ENCODE measurements at regions not wholly inside any gene's neighbourhood (a gene's known extent, or its start where the extent isn't known, plus 50 kb on each side); places are given as distances from the start of the nearest gene placed in this dataset.

DNA sequence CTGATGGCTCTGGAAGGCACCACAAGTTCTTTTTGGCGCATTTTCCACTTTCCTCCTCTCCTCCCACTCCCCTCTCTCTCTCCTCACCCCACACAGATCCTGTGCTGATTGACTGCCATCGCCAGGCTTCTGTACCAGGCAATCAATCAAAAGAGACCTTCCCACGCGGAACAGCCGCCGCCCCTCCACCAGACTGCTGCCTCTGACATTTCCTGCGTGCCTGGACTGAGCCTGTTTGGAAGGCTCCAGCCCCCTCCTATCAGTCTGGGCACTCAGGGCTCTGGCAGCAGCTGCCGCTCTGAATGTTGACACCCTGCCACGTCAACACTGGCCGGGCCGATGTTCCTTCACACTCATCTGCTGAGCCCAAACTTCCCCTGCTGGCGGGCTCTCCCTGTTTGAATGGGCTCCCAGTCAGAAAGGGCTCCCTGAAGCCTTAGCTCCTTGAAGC is 467.7 kb downstream of the EPHA4 start:
- Mint-ChIP-seq H3K9me3 (no peaks in the 10 kb centered on the region), H3K4me1 (ENCODE audit: low read depth) (no peaks in the 10 kb centered on the region), H3K27ac (peak overlapping the region; percentile 46), H3K36me3 (ENCODE audit: low read depth) (no peaks in the 10 kb centered on the region), H3K27me3 (ENCODE audit: low read depth) (peaks cover 20% of the 10 kb centered on the region), H3K4me3 (no peak overlapping the region)
- intact Hi-C loops (cut with micrococcal nuclease) = loop anchor here (10.0 kb wide), 1 partner anchor 470 kb away; the partner anchor contains the start of gene EPHA4
- no peak for DNase-seq
- CTCF ChIA-PET = interaction anchor here (0.6 kb wide), 1 partner anchor 965 kb away, joined by 6 read pairs; no protein-coding TSS in a partner anchor

DNA sequence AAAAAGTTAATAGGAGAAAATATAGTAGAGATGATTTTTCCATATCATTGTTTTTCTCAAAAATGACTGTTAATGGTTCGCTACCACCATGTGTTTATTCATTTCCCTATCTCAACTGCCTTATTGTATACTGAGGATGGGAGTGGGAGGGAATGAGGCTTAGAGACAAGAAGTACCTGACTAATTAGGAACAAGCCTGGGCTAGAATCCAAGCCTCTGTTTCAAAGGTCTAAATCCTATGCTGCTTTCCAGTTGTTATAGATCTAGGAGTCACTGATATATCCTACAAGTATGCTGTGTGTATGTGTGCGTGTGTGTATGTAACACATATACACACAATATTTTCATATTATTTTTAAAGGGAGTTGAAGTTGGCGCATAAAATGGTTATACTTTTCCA is 465.9 kb downstream of the EPHA4 start:
- intact Hi-C loops (cut with micrococcal nuclease) = loop anchor here (10.0 kb wide), 1 partner anchor 469 kb away; the partner anchor contains the start of gene EPHA4
- CTCF ChIA-PET = no interaction called here
- Mint-ChIP-seq H3K4me1 (ENCODE audit: low read depth) (no peaks in the 10 kb centered on the region), H3K4me3 (no peak overlapping the region), H3K27ac (no peak overlapping the region), H3K27me3 (ENCODE audit: low read depth) (peaks cover 20% of the 10 kb centered on the region), H3K9me3 (no peaks in the 10 kb centered on the region), H3K36me3 (ENCODE audit: low read depth) (no peaks in the 10 kb centered on the region)
- no peak for DNase-seq

DNA sequence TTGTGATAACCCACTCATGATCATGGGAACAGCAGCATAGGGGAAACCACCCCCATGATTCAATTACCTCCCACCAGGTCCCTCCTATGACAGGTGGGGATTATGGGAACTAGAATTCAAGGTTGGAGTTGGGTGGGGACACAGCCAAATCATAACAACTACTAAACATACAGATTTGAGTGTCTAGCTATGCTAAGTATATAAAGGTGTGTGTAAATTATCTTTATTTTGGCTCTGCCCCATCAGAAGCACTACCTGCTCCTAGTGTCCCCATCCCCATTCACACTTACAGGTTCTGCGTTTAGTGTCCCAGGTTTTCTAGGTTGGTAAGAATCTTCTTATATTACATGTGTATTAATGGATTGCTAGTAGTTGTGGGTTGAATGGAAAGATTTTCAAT is 464.7 kb downstream of the EPHA4 start:
- Mint-ChIP-seq H3K36me3 (ENCODE audit: low read depth) (no peaks in the 10 kb centered on the region), H3K9me3 (no peaks in the 10 kb centered on the region), H3K27ac (no peak overlapping the region), H3K27me3 (ENCODE audit: low read depth) (peaks cover 15% of the 10 kb centered on the region), H3K4me3 (no peak overlapping the region), H3K4me1 (ENCODE audit: low read depth) (no peaks in the 10 kb centered on the region)
- no peak for DNase-seq
- intact Hi-C loops (cut with micrococcal nuclease) = loop anchor here (10.0 kb wide), 1 partner anchor 467 kb away; the partner anchor contains the start of gene EPHA4
- CTCF ChIA-PET = no interaction called here

DNA sequence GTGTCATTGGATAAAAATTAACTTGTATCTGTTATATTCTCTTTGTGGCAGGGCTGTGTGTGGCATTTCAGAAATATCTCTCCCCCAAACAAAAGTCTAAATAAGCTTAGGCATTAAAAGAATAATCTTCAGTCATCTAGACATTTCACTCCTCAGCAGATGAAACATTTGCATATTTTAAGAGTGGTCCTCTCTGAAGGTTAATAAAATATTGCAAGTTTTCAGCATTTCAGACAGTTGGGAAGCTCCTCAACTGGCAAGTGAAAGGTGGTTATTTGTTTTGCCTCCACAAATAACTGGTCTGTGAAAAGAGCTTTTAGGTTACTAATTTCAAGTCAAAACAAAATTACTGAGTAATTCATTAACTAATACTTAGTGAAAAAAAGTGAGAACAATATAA is 462.6 kb downstream of the EPHA4 start:
- no peak overlapping the region for H3K4me3 Mint-ChIP-seq
- no peaks in the 10 kb centered on the region for H3K4me1 Mint-ChIP-seq (ENCODE audit: low read depth)
- no peaks in the 10 kb centered on the region for H3K9me3 Mint-ChIP-seq
- H3K36me3 Mint-ChIP-seq (ENCODE audit: low read depth) = no peaks in the 10 kb centered on the region
- CTCF ChIA-PET = no interaction called here
- intact Hi-C loops (cut with micrococcal nuclease) = loop anchor here (10.0 kb wide), 1 partner anchor 465 kb away; the partner anchor contains the start of gene EPHA4
- no peak overlapping the region for H3K27ac Mint-ChIP-seq
- DNase-seq = no peak
- peaks cover 7% of the 10 kb centered on the region for H3K27me3 Mint-ChIP-seq (ENCODE audit: low read depth)

DNA sequence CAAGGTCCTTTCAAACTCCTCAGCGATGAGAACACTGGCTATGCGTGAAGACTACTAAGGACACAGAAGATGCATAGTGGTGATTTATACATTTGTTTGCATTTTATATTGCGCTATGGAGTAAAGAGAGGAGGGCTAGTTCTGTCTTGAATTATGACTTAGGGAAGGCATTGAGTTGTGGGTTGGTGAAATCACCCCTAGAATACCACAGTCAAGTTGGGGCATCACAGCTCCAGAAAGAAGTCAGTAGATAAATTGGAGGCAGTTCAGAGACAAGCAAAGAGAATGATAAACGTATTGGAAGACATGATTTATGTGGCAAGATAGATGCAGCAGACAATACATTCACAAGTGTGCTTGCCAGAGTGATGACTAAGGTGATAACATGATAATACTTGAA is 460.4 kb downstream of the EPHA4 start:
- CTCF ChIA-PET = no interaction called here
- no peak for DNase-seq
- H3K27ac Mint-ChIP-seq = no peak overlapping the region
- no peak overlapping the region for H3K4me3 Mint-ChIP-seq
- no peaks in the 10 kb centered on the region for H3K9me3 Mint-ChIP-seq
- intact Hi-C loops (cut with micrococcal nuclease) = no loop called here
- H3K27me3 Mint-ChIP-seq (ENCODE audit: low read depth) = peaks cover 5% of the 10 kb centered on the region
- H3K4me1 Mint-ChIP-seq (ENCODE audit: low read depth) = no peaks in the 10 kb centered on the region
- no peaks in the 10 kb centered on the region for H3K36me3 Mint-ChIP-seq (ENCODE audit: low read depth)

DNA sequence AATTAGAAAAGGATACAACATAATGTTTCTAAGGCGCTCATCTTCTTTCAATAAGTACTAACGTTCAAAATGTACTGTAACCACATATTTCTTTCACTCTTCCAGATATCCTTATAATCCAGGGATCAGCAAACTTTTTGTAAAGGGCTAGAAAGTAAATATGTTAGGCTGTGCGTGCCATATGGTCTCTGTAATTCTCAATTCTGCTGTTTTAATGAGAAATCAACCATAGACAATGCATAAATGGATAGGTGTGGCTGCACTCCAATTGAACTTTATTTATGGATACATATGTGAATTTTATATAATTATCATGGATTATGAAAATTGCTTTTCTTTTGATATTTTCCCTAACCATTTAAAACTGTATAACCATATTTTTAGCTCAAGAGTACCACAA is 459.4 kb downstream of the EPHA4 start:
- CTCF ChIA-PET = no interaction called here
- no peak for DNase-seq
- intact Hi-C loops (cut with micrococcal nuclease) = no loop called here
- H3K9me3 Mint-ChIP-seq = no peaks in the 10 kb centered on the region
- H3K4me3 Mint-ChIP-seq = no peak overlapping the region
- H3K27ac Mint-ChIP-seq = no peak overlapping the region
- H3K4me1 Mint-ChIP-seq (ENCODE audit: low read depth) = no peaks in the 10 kb centered on the region
- H3K27me3 Mint-ChIP-seq (ENCODE audit: low read depth) = no peaks in the 10 kb centered on the region
- H3K36me3 Mint-ChIP-seq (ENCODE audit: low read depth) = no peaks in the 10 kb centered on the region

DNA sequence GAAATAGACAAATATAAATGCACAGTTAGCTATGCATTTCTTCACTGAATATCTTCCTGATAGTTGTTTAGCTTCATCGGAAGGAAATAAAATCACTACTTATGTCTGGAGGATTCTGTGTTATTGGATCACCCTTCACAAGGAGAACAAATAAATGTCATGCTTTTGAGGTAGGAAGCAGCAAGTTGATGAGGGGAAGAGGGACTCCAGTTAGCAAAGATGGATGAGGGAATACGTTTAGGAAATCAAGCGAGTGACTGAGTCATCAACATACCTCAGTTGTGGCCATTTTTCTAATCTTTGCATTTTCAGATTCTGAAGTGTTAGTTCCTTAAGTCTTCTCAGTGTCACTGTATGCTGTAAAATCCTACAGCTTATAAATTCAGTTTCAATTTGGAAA is 456.2 kb downstream of the EPHA4 start:
- no peak overlapping the region for H3K27ac Mint-ChIP-seq
- no peak overlapping the region for H3K4me3 Mint-ChIP-seq
- peaks cover 2% of the 10 kb centered on the region for H3K27me3 Mint-ChIP-seq (ENCODE audit: low read depth)
- H3K4me1 Mint-ChIP-seq (ENCODE audit: low read depth) = no peaks in the 10 kb centered on the region
- no peaks in the 10 kb centered on the region for H3K9me3 Mint-ChIP-seq
- intact Hi-C loops (cut with micrococcal nuclease) = no loop called here
- no peaks in the 10 kb centered on the region for H3K36me3 Mint-ChIP-seq (ENCODE audit: low read depth)
- no peak for DNase-seq
- CTCF ChIA-PET = no interaction called here

DNA sequence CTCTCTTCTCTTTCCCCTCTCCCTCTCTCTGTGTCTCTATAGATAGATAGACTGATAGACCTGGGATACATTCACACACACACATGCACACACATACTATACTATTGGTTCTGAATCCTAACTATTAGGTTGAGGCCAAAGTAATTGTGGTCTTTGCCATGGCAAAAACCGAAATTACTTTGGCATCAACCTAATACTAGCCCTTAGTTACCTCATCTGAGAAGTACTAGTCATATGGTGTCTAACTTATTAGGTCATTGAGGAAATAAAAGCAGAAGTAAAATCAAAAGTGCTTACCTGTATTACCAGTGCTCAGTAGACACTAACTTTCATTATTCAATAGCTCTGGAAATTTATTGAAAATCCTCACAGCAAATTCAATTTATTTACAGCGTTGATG is 451.5 kb downstream of the EPHA4 start:
- intact Hi-C loops (cut with micrococcal nuclease) = no loop called here
- Mint-ChIP-seq H3K27ac (no peak overlapping the region), H3K36me3 (ENCODE audit: low read depth) (no peaks in the 10 kb centered on the region), H3K4me1 (ENCODE audit: low read depth) (no peaks in the 10 kb centered on the region), H3K9me3 (no peaks in the 10 kb centered on the region), H3K27me3 (ENCODE audit: low read depth) (peaks cover 2% of the 10 kb centered on the region), H3K4me3 (no peak overlapping the region)
- DNase-seq = no peak
- CTCF ChIA-PET = no interaction called here

DNA sequence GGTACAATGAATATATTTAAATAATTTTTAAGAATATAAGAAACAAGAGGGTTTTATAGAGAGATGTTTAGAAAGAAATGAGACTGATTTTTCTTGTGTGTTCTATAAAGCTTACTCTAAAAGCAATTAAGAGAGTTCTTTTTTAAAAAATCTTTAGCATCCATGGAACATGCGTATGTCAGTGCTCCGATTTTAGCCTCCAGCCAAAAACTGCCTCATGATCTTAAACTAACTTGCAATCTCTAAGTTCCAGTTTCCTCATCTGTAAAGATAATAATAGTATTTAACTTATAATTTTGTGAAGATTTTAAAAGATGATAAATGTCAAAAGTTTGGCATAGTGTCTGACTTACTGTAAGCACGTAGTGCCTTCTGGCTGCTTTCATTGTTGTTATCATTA is 448.7 kb downstream of the EPHA4 start:
- Mint-ChIP-seq H3K36me3 (ENCODE audit: low read depth) (no peaks in the 10 kb centered on the region), H3K27me3 (ENCODE audit: low read depth) (peaks cover 2% of the 10 kb centered on the region), H3K27ac (no peak overlapping the region), H3K4me1 (ENCODE audit: low read depth) (no peaks in the 10 kb centered on the region), H3K9me3 (peaks cover 6% of the 10 kb centered on the region), H3K4me3 (no peak overlapping the region)
- CTCF ChIA-PET = no interaction called here
- intact Hi-C loops (cut with micrococcal nuclease) = no loop called here
- DNase-seq = no peak

DNA sequence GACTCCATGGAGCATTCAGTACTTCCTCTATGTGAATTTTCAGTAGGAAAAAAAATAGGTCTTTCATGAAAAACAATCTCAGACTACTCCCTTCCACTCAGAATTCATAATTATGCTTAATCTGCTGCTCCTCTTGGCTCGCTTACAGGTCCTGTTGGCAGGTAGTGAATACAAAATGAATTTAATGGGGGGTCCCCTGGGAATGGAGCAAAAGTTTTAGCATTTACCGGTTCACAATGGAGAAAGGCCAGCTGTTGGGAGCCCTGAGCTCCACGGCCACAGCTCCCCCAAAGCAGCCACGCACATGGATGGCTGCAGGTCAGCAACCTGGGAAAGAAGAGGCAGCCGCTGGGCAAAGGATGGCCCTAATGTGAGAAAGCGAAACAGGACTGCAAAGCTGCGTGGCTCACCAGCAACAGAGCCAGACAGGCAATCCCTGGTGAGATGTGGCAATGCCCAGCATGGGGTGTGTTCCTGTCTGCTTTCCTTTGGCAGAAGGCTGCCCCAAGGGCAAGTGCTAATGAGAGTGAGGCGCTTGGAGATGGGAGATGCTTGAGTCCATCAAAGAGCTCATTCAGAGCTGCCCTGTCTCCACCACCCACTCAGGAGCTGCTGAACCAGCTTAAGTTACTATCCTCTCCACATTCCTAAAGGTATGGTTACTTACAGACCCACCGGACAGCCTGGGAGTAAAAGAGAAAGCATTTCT is 447.4 kb downstream of the EPHA4 start:
- Mint-ChIP-seq H3K27me3 (ENCODE audit: low read depth) (peaks cover 2% of the 10 kb centered on the region), H3K4me1 (ENCODE audit: low read depth) (no peaks in the 10 kb centered on the region), H3K4me3 (no peak overlapping the region), H3K9me3 (peaks cover 6% of the 10 kb centered on the region), H3K36me3 (ENCODE audit: low read depth) (no peaks in the 10 kb centered on the region), H3K27ac (no peak overlapping the region)
- CTCF ChIA-PET = no interaction called here
- no peak for DNase-seq
- intact Hi-C loops (cut with micrococcal nuclease) = no loop called here

DNA sequence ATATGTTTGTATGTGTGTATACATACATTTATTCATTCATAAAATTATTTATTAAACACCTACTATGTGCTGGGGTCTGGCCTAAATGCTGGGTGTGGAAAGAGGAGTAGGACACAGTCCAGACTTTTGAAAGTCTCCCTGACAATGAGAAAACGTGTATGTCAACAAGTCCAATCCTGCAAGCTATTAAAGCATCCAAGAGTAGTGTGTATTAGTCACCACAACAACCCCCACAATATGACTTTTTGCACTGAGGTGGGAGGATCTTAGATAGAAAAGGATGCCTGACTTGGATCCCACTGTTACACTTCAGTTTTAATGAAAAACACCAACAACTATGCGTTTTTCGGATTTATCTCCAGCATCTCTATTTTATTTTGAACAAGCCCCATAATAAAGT is 446.4 kb downstream of the EPHA4 start:
- no peak overlapping the region for H3K4me3 Mint-ChIP-seq
- no peaks in the 10 kb centered on the region for H3K4me1 Mint-ChIP-seq (ENCODE audit: low read depth)
- CTCF ChIA-PET = no interaction called here
- peaks cover 6% of the 10 kb centered on the region for H3K9me3 Mint-ChIP-seq
- H3K27me3 Mint-ChIP-seq (ENCODE audit: low read depth) = peaks cover 2% of the 10 kb centered on the region
- H3K36me3 Mint-ChIP-seq (ENCODE audit: low read depth) = no peaks in the 10 kb centered on the region
- no peak for DNase-seq
- intact Hi-C loops (cut with micrococcal nuclease) = no loop called here
- H3K27ac Mint-ChIP-seq = no peak overlapping the region

DNA sequence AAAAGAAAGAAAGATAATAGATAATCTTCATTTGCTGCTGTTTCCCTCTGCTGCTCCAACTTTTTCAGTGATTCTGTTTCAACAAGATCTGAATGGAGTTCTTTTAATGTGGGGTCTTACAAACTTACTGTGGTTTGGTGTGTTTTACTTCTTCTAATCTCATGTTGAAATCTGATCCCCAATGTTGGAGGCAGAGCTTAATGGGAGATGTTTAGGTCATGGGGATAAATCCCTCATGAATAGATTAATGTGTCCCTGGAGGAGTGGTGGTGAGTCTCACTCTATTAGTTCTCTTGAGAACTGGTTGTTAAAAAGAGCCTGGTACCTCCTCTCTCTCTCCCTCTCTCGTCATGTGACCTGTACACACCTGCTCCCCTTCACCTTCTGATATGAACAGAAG is 442.4 kb downstream of the EPHA4 start:
- H3K36me3 Mint-ChIP-seq (ENCODE audit: low read depth) = no peaks in the 10 kb centered on the region
- CTCF ChIA-PET = no interaction called here
- H3K4me1 Mint-ChIP-seq (ENCODE audit: low read depth) = no peaks in the 10 kb centered on the region
- intact Hi-C loops (cut with micrococcal nuclease) = loop anchor here (5.0 kb wide), 1 partner anchor 443 kb away; the partner anchor contains the start of gene EPHA4
- H3K9me3 Mint-ChIP-seq = peaks cover 6% of the 10 kb centered on the region
- no peak overlapping the region for H3K4me3 Mint-ChIP-seq
- no peak overlapping the region for H3K27ac Mint-ChIP-seq
- peaks cover 2% of the 10 kb centered on the region for H3K27me3 Mint-ChIP-seq (ENCODE audit: low read depth)
- DNase-seq = no peak

DNA sequence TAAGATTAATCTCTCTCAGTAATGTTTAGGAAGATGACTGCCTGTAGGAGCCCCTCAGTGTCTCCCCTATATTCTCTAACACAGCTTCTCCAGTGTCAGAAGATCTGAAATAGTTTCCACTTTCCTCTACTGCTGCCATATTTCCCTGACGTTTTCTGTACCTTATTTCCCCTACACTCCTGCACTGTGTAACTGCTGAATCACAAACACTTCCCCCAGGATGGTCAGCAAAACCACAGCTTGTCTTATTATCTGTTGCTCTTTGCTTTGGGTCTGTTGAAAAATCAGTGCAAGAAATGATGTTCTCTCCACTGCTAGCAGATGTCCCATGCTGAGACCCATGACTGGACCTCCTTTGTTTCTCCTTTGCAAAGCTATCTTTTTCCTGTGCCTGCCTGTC is 441.7 kb downstream of the EPHA4 start:
- Mint-ChIP-seq H3K4me1 (ENCODE audit: low read depth) (no peaks in the 10 kb centered on the region), H3K4me3 (no peak overlapping the region), H3K36me3 (ENCODE audit: low read depth) (no peaks in the 10 kb centered on the region), H3K27me3 (ENCODE audit: low read depth) (peaks cover 2% of the 10 kb centered on the region), H3K27ac (no peak overlapping the region), H3K9me3 (peaks cover 6% of the 10 kb centered on the region)
- CTCF ChIA-PET = no interaction called here
- intact Hi-C loops (cut with micrococcal nuclease) = loop anchor here (5.0 kb wide), 1 partner anchor 442 kb away; the partner anchor contains the start of gene EPHA4
- no peak for DNase-seq

Data from activated naive CD4-positive, alpha-beta T cell treated with anti-CD3 and anti-CD28 coated beads for 36 hours (primary cell).